HEK293 (cell line): ENCODE measurements at regions not wholly inside any gene's neighbourhood (a gene's known extent, or its start where the extent isn't known, plus 50 kb on each side); places are given as distances from the start of the nearest gene placed in this dataset.

Source experiments
- CTCF ChIA-PET: fragments of 350-600 bp; formaldehyde crosslinking; extraction: SDS; loops from one replicate; lab custom pipeline; 2021; ENCODE audit warnings: antibody characterized with exemption; lab: Yijun Ruan, JAX
- POLR2A ChIA-PET: fragments of 300-600 bp; formaldehyde crosslinking; extraction: SDS; loops from one replicate; lab custom pipeline; 2020; ENCODE audit warnings: antibody characterized with exemption, inconsistent platforms; lab: Yijun Ruan, JAX
- H3K27ac ChIP-seq: fragments of 200-500 bp; sonication (Bioruptor generic); 2 replicates; pipeline ENCODE4 v1.5.1; 2014; ENCODE audit warnings: low read depth, low read length, control low read depth, inconsistent platforms; ENCODE audit errors: extremely low read depth
- H3K36me3 ChIP-seq, 2 experiments: fragments of 200-500 bp in 1 of 2; sonication (Bioruptor generic) in 1 of 2; 1 replicate in 1 of 2; 2 replicates in 1 of 2; pipeline ENCODE4 v1.5.1; 2014 to 2017; ENCODE audit warnings: inconsistent platforms in 2 of 2, low read length in 2 of 2; ENCODE audit not compliant: control insufficient read depth in 2 of 2, insufficient read depth in 1 of 2
- H3K4me1 ChIP-seq: fragments of 200-500 bp; sonication (Bioruptor generic); 2 replicates; pipeline ENCODE4 v1.5.1; 2014; ENCODE audit warnings: mild to moderate bottlenecking, low read length, inconsistent platforms; ENCODE audit not compliant: control insufficient read depth, insufficient read depth
- H3K4me3 ChIP-seq: 2 replicates; pipeline ENCODE4 v1.5.1; 2011; ENCODE audit warnings: low read depth, mild to moderate bottlenecking, control low read depth, low read length, moderate library complexity
- H3K9me3 ChIP-seq: fragments of 200-500 bp; sonication (Bioruptor generic); 2 replicates; pipeline ENCODE4 v1.5.1; 2014; ENCODE audit warnings: low read depth, low read length, inconsistent platforms; ENCODE audit not compliant: control insufficient read depth, insufficient read depth
- EGR2 ChIP-seq: fragments of 450-650 bp; formaldehyde crosslinking; IDR thresholded peaks from 2 replicates; pipeline ENCODE4 v1.5.1; 2016; ENCODE audit warnings: low read depth, missing biosample characterization, missing genetic modification characterization
- GFI1B ChIP-seq: fragments of 450-650 bp; formaldehyde crosslinking; IDR thresholded peaks from 2 replicates; pipeline ENCODE4 v1.5.1; 2016; ENCODE audit warnings: missing biosample characterization, missing genetic modification characterization
- KLF16 ChIP-seq: fragments of 450-650 bp; formaldehyde crosslinking; IDR thresholded peaks from 2 replicates; pipeline ENCODE4 v1.5.1; 2017; ENCODE audit warnings: missing biosample characterization, missing genetic modification characterization
- KLF17 ChIP-seq: fragments of 450-650 bp; formaldehyde crosslinking; IDR thresholded peaks from 2 replicates; pipeline ENCODE4 v1.5.1; 2016; ENCODE audit warnings: missing biosample characterization, missing genetic modification characterization
- KLF9 ChIP-seq: fragments of 450-650 bp; formaldehyde crosslinking; IDR thresholded peaks from 2 replicates; pipeline ENCODE4 v1.5.1; 2016; ENCODE audit warnings: missing biosample characterization, missing genetic modification characterization, low read depth
- RBAK ChIP-seq: fragments of 450-650 bp; formaldehyde crosslinking; IDR thresholded peaks from 2 replicates; pipeline ENCODE4 v1.5.1; 2016; ENCODE audit warnings: missing biosample characterization, missing genetic modification characterization
- SP3 ChIP-seq: fragments of 450-650 bp; formaldehyde crosslinking; IDR thresholded peaks from 2 replicates; pipeline ENCODE4 v1.5.1; 2016; ENCODE audit warnings: missing biosample characterization, missing genetic modification characterization
- ZBTB8A ChIP-seq: fragments of 450-650 bp; formaldehyde crosslinking; IDR thresholded peaks from 2 replicates; pipeline ENCODE4 v1.5.1; 2016; ENCODE audit warnings: missing biosample characterization, missing genetic modification characterization
- ZNF132 ChIP-seq: fragments of 450-650 bp; formaldehyde crosslinking; IDR thresholded peaks from 2 replicates; pipeline ENCODE4 v1.5.1; 2017; ENCODE audit warnings: missing biosample characterization, missing genetic modification characterization, borderline replicate concordance
- ZNF169 ChIP-seq: fragments of 450-650 bp; formaldehyde crosslinking; IDR thresholded peaks from 2 replicates; pipeline ENCODE4 v1.5.1; 2016; ENCODE audit warnings: missing biosample characterization, missing genetic modification characterization
- ZNF174 ChIP-seq: fragments of 450-650 bp; formaldehyde crosslinking; IDR thresholded peaks from 2 replicates; pipeline ENCODE4 v1.5.0; 2017; ENCODE audit warnings: missing biosample characterization, mild to moderate bottlenecking, missing genetic modification characterization
- ZNF202 ChIP-seq: fragments of 450-650 bp; formaldehyde crosslinking; IDR thresholded peaks from 2 replicates; pipeline ENCODE4 v1.5.1; 2016; ENCODE audit warnings: missing biosample characterization, missing genetic modification characterization, borderline replicate concordance
- ZNF221 ChIP-seq: fragments of 450-650 bp; formaldehyde crosslinking; IDR thresholded peaks from 2 replicates; pipeline ENCODE4 v1.5.1; 2017; ENCODE audit warnings: missing biosample characterization, missing genetic modification characterization, borderline replicate concordance
- ZNF23 ChIP-seq: fragments of 450-650 bp; formaldehyde crosslinking; IDR thresholded peaks from 2 replicates; pipeline ENCODE4 v1.5.1; 2016; ENCODE audit warnings: missing biosample characterization, missing genetic modification characterization, borderline replicate concordance
- ZNF266 ChIP-seq: fragments of 450-650 bp; formaldehyde crosslinking; IDR thresholded peaks from 2 replicates; pipeline ENCODE4 v1.5.1; 2016; ENCODE audit warnings: missing biosample characterization, missing genetic modification characterization, low read depth
- ZNF354C ChIP-seq: fragments of 450-650 bp; formaldehyde crosslinking; IDR thresholded peaks from 2 replicates; pipeline ENCODE4 v1.5.1; 2016; ENCODE audit warnings: missing biosample characterization, missing genetic modification characterization, low read depth, borderline replicate concordance
- ZNF433 ChIP-seq: fragments of 450-650 bp; formaldehyde crosslinking; IDR thresholded peaks from 2 replicates; pipeline ENCODE4 v1.5.1; 2016; ENCODE audit warnings: missing biosample characterization, missing genetic modification characterization, low read depth
- ZNF518A ChIP-seq: fragments of 450-650 bp; formaldehyde crosslinking; conservative IDR thresholded peaks from 2 replicates; pipeline ENCODE4 v1.5.1; 2016; ENCODE audit warnings: low read depth, missing biosample characterization, missing genetic modification characterization
- ZNF529 ChIP-seq: fragments of 450-650 bp; formaldehyde crosslinking; IDR thresholded peaks from 2 replicates; pipeline ENCODE4 v1.5.1; 2017; ENCODE audit warnings: missing genetic modification characterization, missing biosample characterization; ENCODE audit not compliant: insufficient replicate concordance
- ZNF560 ChIP-seq: fragments of 450-650 bp; formaldehyde crosslinking; IDR thresholded peaks from 2 replicates; pipeline ENCODE4 v1.5.1; 2017; ENCODE audit warnings: missing biosample characterization, missing genetic modification characterization, borderline replicate concordance
- ZNF600 ChIP-seq: fragments of 450-650 bp; formaldehyde crosslinking; IDR thresholded peaks from 2 replicates; pipeline ENCODE4 v1.5.1; 2016; ENCODE audit warnings: missing biosample characterization, missing genetic modification characterization
- TF ChIP-seq, protein P1 (sequence below): fragments of 450-650 bp; formaldehyde crosslinking; IDR thresholded peaks from 2 replicates; pipeline ENCODE4 v1.5.1; 2016; ENCODE audit warnings: missing biosample characterization, missing genetic modification characterization

DNA sequence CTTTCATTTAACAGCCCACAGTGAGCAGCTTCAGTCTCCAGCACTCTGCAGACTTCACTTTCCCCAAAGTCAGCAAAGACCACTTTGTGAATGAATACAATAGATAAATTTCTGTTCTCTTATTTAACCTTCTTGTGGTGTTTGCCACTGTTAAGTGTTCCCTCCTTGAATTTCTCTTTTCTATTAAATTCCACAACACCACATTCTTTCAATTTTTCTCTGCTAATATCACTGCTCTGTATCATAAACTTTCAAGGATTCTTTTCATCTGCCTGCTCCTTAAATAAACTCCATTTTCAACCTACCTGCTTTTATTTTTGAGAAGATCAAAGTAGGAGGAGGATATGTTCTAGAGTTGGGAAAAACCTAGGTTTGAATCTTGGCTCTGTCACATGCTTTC is 739.5 kb upstream of the GRAMD2B start (continued):
- TF ChIP-seq ZNF560 (tag by site-specific recombination) (no peak), SP3 (tag by site-specific recombination) (no peak), ZNF174 (tag by site-specific recombination) (no peak), KLF17 (tag by site-specific recombination) (no peak), EGR2 (tag by site-specific recombination) (no peak)

DNA sequence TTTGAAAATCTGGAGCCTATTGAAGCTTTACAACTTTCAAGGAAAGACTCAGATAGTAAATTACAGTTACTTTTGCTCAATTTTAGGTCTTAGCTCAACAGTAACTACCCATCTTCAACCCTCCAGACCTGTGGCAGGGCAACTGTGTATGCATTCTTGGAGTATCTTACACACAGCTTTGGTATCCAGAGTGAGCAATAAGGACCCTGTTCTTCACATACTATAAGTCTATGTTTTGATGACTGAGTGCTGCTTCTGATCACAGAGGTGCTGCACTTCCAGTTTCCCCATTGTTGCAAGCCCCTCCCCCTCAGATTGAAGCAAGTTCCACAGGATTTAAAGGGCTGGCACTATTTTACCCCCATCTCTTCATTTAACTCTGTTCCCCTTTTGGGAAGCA is 737.4 kb upstream of the GRAMD2B start:
- no peak overlapping the region for H3K27ac ChIP-seq
- no peaks in the 10 kb centered on the region for H3K36me3 ChIP-seq
- no peaks in the 10 kb centered on the region for H3K4me1 ChIP-seq
- CTCF ChIA-PET, result interaction anchor here (0.6 kb wide), 1 partner anchor 106 kb away, joined by 3 read pairs; no protein-coding TSS in a partner anchor
- no peaks in the 10 kb centered on the region for H3K9me3 ChIP-seq
- TF ChIP-seq ZNF23, result no peak
- no peak for TF ChIP-seq EGR2 (tag by site-specific recombination)
- TF ChIP-seq ZBTB8A, result no peak
- TF ChIP-seq ZNF433 (tag by site-specific recombination), result no peak
- TF ChIP-seq, protein P1, sequence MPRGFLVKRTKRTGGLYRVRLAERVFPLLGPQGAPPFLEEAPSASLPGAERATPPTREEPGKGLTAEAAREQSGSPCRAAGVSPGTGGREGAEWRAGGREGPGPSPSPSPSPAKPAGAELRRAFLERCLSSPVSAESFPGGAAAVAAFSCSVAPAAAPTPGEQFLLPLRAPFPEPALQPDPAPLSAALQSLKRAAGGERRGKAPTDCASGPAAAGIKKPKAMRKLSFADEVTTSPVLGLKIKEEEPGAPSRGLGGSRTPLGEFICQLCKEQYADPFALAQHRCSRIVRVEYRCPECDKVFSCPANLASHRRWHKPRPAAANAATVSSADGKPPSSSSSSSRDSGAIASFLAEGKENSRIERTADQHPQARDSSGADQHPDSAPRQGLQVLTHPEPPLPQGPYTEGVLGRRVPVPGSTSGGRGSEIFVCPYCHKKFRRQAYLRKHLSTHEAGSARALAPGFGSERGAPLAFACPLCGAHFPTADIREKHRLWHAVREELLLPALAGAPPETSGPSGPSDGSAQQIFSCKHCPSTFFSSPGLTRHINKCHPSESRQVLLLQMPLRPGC, result no peak
- TF ChIP-seq ZNF132 (tag by site-specific recombination), result no peak
- TF ChIP-seq ZNF169 (tag by site-specific recombination), result no peak
- TF ChIP-seq ZNF266 (tag by site-specific recombination), result no peak
- no peak for TF ChIP-seq ZNF600 (tag by site-specific recombination)
- no peak for TF ChIP-seq KLF16 (tag by site-specific recombination)
- no peak for TF ChIP-seq RBAK (tag by site-specific recombination)
- no peak for TF ChIP-seq ZNF221
- no peak for TF ChIP-seq ZNF518A (tag by site-specific recombination)
- no peak for TF ChIP-seq ZNF529
- no peak for TF ChIP-seq ZNF202 (tag by site-specific recombination)
- TF ChIP-seq ZNF354C (tag by site-specific recombination), result no peak
- TF ChIP-seq KLF9 (tag by site-specific recombination), result no peak
- TF ChIP-seq GFI1B (tag by site-specific recombination), result no peak
- H3K4me3 ChIP-seq, result no peak overlapping the region
- POLR2A ChIA-PET, result no interaction called here
